GM12892 (cell line): ENCODE measurements at regions not wholly inside any gene's neighbourhood (a gene's known extent, or its start where the extent isn't known, plus 50 kb on each side); places are given as distances from the start of the nearest gene placed in this dataset.

ENCODE experiments used
- POLR2A ChIP-seq: IDR thresholded peaks from 2 replicates; pipeline ENCODE4 v1.6.1; 2011; ENCODE audit warnings: low read depth, low read length, control low read depth
- POLR2AphosphoS5 ChIP-seq: IDR thresholded peaks from 2 replicates; pipeline ENCODE4 v1.6.1; 2011; ENCODE audit warnings: low read depth, low read length, control low read depth
- TAF1 ChIP-seq: IDR thresholded peaks from 2 replicates; pipeline ENCODE4 v1.6.1; 2011; ENCODE audit warnings: low read depth, mild to moderate bottlenecking, control low read depth, low read length, borderline replicate concordance

- TF ChIP-seq POLR2A, result no peak
- no peak for TF ChIP-seq POLR2AphosphoS5
- no peak for TF ChIP-seq TAF1
Measured at GRCh38 chr12:132417741-132418140, 72.2 kb upstream of the FBRSL1 start.
